PFSK-1 (cell line): ENCODE measurements at regions not wholly inside any gene's neighbourhood (a gene's known extent, or its start where the extent isn't known, plus 50 kb on each side); places are given as distances from the start of the nearest gene placed in this dataset.

Experiments used
- FOXP2 ChIP-seq: optimal IDR thresholded peaks from 2 replicates; pipeline ENCODE3; 2011; ENCODE audit warnings: borderline replicate concordance, control low read depth, inconsistent platforms; ENCODE audit not compliant: insufficient read depth; ENCODE audit errors: extremely low read length, extremely low read depth
- POLR2AphosphoS5 ChIP-seq: IDR thresholded peaks from 2 replicates; pipeline ENCODE4 v1.6.1; 2012; ENCODE audit warnings: low read depth, mild to moderate bottlenecking, control low read depth, low read length, moderate library complexity
- REST ChIP-seq, 2 experiments: IDR thresholded peaks; 2 replicates each; pipeline versions ENCODE4 v1.6.1 to v1.8.0; 2011 to 2012; ENCODE audit warnings: low read depth in 2 of 2, low read length in 2 of 2, control low read depth in 1 of 2, inconsistent platforms in 1 of 2, mild to moderate bottlenecking in 1 of 2, moderate library complexity in 1 of 2; ENCODE audit not compliant: insufficient read depth in 1 of 2
- SIN3A ChIP-seq: IDR thresholded peaks from 2 replicates; pipeline ENCODE4 v1.6.1; 2012; ENCODE audit warnings: mild to moderate bottlenecking, low read length, moderate library complexity, borderline replicate concordance; ENCODE audit not compliant: insufficient read depth
- TAF1 ChIP-seq: IDR thresholded peaks from 2 replicates; pipeline ENCODE4 v1.6.1; 2012; ENCODE audit warnings: low read length, control low read depth, borderline replicate concordance; ENCODE audit not compliant: insufficient read depth

GRCh38 chr7:93750986-93751385 lies 139.6 kb downstream of the TFPI2 start:
- TF ChIP-seq REST (IDR thresholded peaks at IDR 0.05; ENCODE audit: insufficient read depth in 1 of 2, low read depth in 2 of 2, low read length in 2 of 2) (no peak), POLR2AphosphoS5 (no peak), SIN3A (no peak), TAF1 (no peak), FOXP2 (no peak)

GRCh38 chr7:93747019-93747418 lies 143.5 kb downstream of the TFPI2 start:
- TF ChIP-seq TAF1 (no peak), SIN3A (no peak), POLR2AphosphoS5 (no peak), REST (IDR thresholded peaks at IDR 0.05; ENCODE audit: insufficient read depth in 1 of 2, low read depth in 2 of 2, low read length in 2 of 2) (no peak), FOXP2 (no peak)

GRCh38 chr7:93739424-93739823 lies 151.1 kb downstream of the TFPI2 start:
- TF ChIP-seq POLR2AphosphoS5 (no peak), TAF1 (no peak), REST (IDR thresholded peaks at IDR 0.05; ENCODE audit: insufficient read depth in 1 of 2, low read depth in 2 of 2, low read length in 2 of 2) (no peak), FOXP2 (no peak), SIN3A (no peak)

GRCh38 chr7:93737953-93738352 lies 152.6 kb downstream of the TFPI2 start:
- TF ChIP-seq POLR2AphosphoS5 (no peak), SIN3A (no peak), FOXP2 (no peak), REST (IDR thresholded peaks at IDR 0.05; ENCODE audit: insufficient read depth in 1 of 2, low read depth in 2 of 2, low read length in 2 of 2) (no peak), TAF1 (no peak)
